Activated T-cell treated with anti-CD3 and anti-CD28 coated beads, Interleukin-2, amount 50 U/mL, for 24 hours (primary cell): ENCODE measurements at regions not wholly inside any gene's neighbourhood (a gene's known extent, or its start where the extent isn't known, plus 50 kb on each side); places are given as distances from the start of the nearest gene placed in this dataset.
"Not testable (repeated sequence)": the region's sequence is repeated elsewhere in the genome, so short reads cannot be mapped to it uniquely, and the experiment has no call there.

Experiments used
- DNase-seq: peaks from one replicate; pipeline ENCODE4 v3.0.0-alpha.2; 2020
- H3K27ac Mint-ChIP-seq: 2 replicates; pipeline ENCODE4 v1.8.0; 2020; ENCODE audit warnings: mild to moderate bottlenecking, mixed read lengths
- H3K27me3 Mint-ChIP-seq: 2 replicates; pipeline ENCODE4 v1.8.0; 2020; ENCODE audit warnings: mixed read lengths
- H3K36me3 Mint-ChIP-seq: 2 replicates; pipeline ENCODE4 v1.8.0; 2020; ENCODE audit warnings: low read depth, mixed read lengths
- H3K4me1 Mint-ChIP-seq: 2 replicates; pipeline ENCODE4 v1.8.0; 2020; ENCODE audit warnings: low read depth, mixed read lengths
- H3K4me3 Mint-ChIP-seq: 2 replicates; pipeline ENCODE4 v1.8.0; 2020; ENCODE audit warnings: mild to moderate bottlenecking, moderate library complexity, mixed read lengths
- H3K9me3 Mint-ChIP-seq: 2 replicates; pipeline ENCODE4 v1.8.0; 2020; ENCODE audit warnings: mixed read lengths

DNA sequence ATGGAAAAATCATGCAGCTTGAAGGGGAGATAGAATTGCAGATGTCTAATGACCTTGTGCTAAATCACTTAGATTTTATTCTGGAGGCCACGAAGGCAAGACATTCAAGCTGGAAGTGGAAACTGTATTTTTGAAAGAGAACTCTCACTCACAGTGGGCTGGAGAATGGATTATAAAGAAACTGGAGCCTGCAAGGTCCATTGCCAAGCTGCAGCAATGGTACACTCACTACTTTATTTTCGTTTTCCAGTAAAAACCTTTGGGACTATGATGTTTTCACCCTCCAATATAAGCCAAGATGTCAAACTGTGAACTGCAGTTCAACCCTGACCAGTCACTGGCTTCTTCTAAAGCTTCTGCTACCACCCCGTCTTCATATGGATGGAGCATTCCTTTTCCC is 62.0 kb downstream of the SKIDA1 start:
- no peak for DNase-seq
- H3K4me1 Mint-ChIP-seq: no peaks in the 10 kb centered on the region
- H3K9me3 Mint-ChIP-seq: no peaks in the 10 kb centered on the region
- no peaks in the 10 kb centered on the region for H3K36me3 Mint-ChIP-seq
- no peak overlapping the region for H3K4me3 Mint-ChIP-seq
- H3K27ac Mint-ChIP-seq: no peak overlapping the region
- peaks cover 6% of the 10 kb centered on the region for H3K27me3 Mint-ChIP-seq

DNA sequence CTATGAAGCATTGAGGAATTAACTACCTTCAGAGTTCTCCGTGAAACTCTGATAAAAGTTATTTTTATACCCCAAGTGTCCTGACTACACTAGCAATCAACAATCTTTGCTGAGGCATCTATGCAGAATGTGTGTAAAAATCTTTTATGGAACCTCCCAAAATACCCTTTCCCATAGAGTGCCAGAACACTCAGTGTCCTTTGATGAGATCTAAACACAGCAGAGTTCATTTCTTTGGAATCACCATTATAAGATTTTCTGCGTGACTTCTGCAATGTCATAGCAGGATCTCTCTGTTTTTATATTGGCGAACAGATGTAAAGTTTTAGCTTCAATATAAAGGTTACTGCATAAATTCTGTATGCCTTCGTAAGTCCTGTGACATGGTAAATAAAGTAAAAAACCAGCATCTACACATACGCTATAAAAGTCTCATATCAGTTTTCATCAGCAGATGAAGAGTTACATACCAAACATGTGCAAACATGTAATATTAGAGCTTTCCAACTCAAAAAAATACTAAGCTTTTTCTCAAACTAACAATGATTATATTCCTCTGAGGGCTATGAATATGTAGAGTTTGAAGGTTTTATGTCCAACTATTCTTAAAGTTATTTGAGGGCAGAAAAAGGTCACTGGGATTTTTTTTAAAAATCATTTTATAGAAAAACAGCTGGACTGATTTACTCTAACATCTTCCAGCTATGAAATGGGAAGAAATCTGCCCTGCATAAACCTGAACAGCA is 67.2 kb downstream of the SKIDA1 start:
- Mint-ChIP-seq H3K36me3 (no peaks in the 10 kb centered on the region), H3K27me3 (peaks cover 16% of the 10 kb centered on the region), H3K4me1 (no peaks in the 10 kb centered on the region), H3K9me3 (no peaks in the 10 kb centered on the region), H3K27ac (no peak overlapping the region), H3K4me3 (no peak overlapping the region)
- DNase-seq: no peak

DNA sequence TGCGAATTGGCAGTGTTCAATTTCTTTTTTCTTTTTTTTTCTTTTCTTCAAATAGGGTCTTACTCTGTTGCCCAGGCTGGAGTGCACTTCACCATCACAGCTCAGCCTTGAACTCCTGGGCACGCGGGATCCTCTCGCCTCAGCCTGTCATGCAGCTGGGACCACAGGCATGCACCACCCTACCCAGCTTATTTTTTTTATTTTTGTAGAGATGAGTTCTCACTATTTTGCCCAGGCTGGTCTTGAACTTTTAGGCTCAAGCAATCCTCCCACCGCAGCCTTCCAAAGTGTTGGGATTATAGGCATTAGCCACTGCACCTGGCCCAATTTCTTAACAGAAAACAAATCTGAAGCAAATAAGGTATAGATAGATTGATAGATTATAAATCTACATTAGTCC is 69.3 kb downstream of the SKIDA1 start:
- Mint-ChIP-seq H3K4me3 (no peak overlapping the region), H3K4me1 (no peaks in the 10 kb centered on the region), H3K27ac (no peak overlapping the region), H3K36me3 (no peaks in the 10 kb centered on the region), H3K9me3 (no peaks in the 10 kb centered on the region), H3K27me3 (peaks cover 16% of the 10 kb centered on the region)
- DNase-seq: no peak

DNA sequence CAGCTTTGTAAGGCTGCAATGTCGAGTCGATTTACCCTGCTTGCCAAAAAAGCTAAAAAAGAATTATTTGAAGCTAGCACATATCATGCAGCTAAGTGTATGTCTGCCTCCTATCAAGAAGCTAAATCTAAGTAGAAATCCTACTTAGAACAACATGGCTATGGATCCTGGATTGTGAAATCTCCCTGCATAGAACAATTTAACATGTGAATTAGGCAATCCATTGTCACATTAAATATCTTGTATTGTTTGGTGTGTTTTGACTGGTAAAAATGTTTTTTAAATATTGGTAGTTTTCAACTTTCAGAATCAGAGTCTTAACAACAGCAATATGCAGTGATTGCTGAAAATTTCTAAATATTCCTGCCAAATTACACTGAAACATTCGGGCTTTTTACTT is 73.3 kb downstream of the SKIDA1 start:
- Mint-ChIP-seq H3K4me3 (no peak overlapping the region), H3K4me1 (no peaks in the 10 kb centered on the region), H3K36me3 (no peaks in the 10 kb centered on the region), H3K27ac (no peak overlapping the region), H3K27me3 (peaks cover 19% of the 10 kb centered on the region), H3K9me3 (no peaks in the 10 kb centered on the region)
- no peak for DNase-seq

DNA sequence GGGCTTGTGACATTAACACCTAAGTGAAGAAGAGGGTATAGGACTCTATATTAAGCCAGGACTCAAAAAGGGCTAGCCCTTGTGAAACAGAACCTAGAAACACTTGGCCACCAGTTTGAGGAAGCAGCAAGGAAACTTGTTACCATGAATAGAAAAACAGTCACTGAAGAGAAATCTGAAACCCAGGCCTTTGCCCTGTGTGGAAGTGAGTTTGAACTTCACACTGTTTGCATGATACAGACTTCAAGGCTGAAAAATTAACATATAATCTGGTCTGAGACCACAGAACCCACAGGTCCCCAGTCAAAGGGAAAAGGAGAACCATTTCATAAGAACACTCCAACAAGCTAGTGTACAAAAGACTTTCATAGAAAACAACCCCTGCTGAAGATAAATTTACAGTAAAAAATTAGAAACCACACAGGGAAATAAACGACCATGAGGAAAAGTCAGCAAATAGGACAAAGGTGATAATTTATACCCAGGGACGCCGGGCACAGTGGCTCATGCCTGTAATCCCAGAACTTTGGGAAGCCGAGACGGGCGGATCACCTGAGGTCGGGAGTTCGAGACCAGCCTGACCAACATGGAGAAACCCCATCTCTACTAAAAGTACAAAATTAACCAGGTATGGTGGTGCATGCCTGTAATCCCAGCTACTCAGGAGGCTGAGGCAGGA is 76.1 kb downstream of the SKIDA1 start:
- Mint-ChIP-seq H3K27me3 (peaks cover 14% of the 10 kb centered on the region), H3K27ac (no peak overlapping the region), H3K4me3 (no peak overlapping the region), H3K36me3 (no peaks in the 10 kb centered on the region), H3K9me3 (no peaks in the 10 kb centered on the region), H3K4me1 (no peaks in the 10 kb centered on the region)
- no peak for DNase-seq

DNA sequence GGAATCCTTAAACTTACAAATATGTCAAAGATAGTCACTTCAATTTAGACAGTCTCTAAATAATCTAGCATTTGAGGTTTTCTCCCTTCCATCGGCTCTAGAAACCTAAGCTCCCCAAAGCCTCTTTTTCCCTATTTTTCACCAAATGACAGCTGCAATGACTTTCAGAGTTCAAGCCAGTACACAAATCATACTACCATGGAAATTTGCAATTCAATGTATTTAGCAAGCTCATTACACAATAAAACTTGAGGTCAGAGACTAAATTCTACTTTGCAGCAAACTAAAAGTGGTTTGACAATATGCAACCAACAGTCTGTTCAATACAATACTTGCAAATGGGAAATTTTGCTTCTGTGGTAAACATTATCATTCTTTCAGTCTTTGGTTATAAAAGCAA is 80.3 kb downstream of the SKIDA1 start:
- no peak overlapping the region for H3K4me3 Mint-ChIP-seq
- no peak overlapping the region for H3K27ac Mint-ChIP-seq
- DNase-seq: no peak
- H3K9me3 Mint-ChIP-seq: no peaks in the 10 kb centered on the region
- H3K27me3 Mint-ChIP-seq: peaks cover 2% of the 10 kb centered on the region
- H3K36me3 Mint-ChIP-seq: no peaks in the 10 kb centered on the region
- no peaks in the 10 kb centered on the region for H3K4me1 Mint-ChIP-seq

DNA sequence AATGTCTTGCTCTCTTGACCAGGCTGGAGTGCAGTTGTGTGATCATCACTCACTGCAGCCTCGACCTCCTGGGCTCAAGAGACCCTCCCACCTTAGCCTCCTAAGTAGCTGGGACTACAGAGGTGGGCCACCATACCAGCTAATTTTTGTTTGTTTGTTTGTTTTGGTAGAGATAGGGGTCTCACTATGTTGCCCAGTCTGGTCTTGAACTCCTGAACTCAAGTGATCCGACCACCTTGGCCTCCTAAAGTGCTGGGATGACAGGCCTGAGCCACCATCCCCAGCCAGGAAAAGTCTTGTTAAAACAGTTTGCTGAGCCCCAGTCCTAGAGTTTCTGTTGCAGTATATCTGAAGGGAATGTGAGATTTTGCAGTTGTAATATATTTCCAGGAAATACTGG is 83.9 kb downstream of the SKIDA1 start:
- Mint-ChIP-seq H3K9me3 (no peaks in the 10 kb centered on the region), H3K27ac (no peak overlapping the region), H3K4me3 (no peak overlapping the region), H3K36me3 (no peaks in the 10 kb centered on the region), H3K27me3 (no peaks in the 10 kb centered on the region), H3K4me1 (no peaks in the 10 kb centered on the region)
- DNase-seq: no peak

DNA sequence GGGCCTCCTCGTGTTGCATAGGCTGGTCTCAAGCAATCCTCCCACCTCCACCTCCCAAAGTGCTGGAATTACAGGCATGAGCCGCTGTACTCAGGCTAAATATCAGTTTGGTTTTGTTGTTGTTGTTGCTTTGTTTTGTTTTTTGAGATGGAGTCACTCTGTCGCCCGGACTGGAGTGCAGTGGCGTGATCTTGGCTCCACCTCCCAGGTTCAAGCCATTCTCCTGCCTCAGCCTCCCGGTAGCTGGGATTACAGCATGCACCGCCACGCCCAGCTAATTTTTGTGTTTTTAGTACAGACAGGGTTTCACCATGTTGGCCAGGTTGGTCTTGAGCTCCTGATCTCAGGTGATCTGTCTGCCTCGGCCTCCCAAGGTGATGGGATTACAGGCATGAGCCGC is 86.6 kb downstream of the SKIDA1 start:
- not testable (repeated sequence) for H3K27me3 Mint-ChIP-seq, H3K27ac Mint-ChIP-seq, H3K36me3 Mint-ChIP-seq, DNase-seq, H3K4me1 Mint-ChIP-seq, H3K4me3 Mint-ChIP-seq, H3K9me3 Mint-ChIP-seq

DNA sequence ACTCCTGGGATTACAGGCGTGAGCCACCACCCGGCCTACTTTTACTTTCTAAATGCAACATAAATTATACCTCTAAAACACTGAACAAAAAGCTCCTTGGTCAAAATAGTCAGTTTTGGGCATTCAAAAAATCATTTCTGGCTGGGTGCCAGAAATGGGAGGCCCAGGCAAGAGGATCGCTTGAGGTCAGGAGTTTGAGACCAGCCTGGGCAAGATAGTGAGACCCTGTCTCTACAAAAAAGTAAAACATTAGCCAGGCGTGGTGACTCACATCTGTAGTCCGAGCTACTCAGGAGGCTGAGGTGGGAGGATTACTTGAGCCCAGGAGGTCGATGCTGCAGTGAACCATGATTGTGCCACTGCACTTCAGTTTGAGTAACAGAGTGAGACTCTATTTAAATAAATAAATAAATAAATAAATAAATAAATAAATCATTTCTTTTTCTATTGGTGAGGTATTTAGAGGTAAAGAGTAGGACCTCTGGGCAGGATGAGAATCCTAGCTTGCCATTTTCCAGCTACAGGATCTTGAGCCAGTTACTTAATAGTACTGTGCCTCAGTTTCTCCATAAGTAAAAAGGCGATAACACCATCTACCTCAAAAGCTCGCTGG is 87.6 kb downstream of the SKIDA1 start:
- Mint-ChIP-seq H3K9me3 (no peaks in the 10 kb centered on the region), H3K27me3 (no peaks in the 10 kb centered on the region), H3K4me3 (no peak overlapping the region), H3K36me3 (no peaks in the 10 kb centered on the region), H3K27ac (no peak overlapping the region), H3K4me1 (no peaks in the 10 kb centered on the region)
- no peak for DNase-seq

DNA sequence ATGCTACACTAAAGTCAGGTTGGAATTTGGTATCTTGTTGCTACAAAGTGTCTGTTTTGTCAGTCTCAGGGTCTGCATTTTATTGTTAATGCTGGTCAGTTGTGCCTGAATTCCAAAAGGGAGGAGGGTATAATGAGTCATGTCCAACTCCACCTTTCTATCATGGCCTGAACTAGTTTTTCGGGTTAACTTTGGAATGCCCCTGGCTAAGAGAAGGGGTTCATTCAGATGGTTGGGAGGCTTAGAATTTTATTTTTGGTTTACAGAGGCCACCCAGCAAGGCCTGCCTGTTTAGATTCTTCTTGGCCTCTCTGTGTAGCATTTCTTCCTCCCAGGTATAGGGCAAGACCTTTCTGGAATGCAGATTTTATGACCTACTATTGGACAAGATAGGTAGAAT is 93.2 kb downstream of the SKIDA1 start:
- H3K27ac Mint-ChIP-seq: no peak overlapping the region
- H3K36me3 Mint-ChIP-seq: no peaks in the 10 kb centered on the region
- H3K4me1 Mint-ChIP-seq: no peaks in the 10 kb centered on the region
- no peak overlapping the region for H3K4me3 Mint-ChIP-seq
- H3K27me3 Mint-ChIP-seq: no peaks in the 10 kb centered on the region
- H3K9me3 Mint-ChIP-seq: no peaks in the 10 kb centered on the region
- no peak for DNase-seq

DNA sequence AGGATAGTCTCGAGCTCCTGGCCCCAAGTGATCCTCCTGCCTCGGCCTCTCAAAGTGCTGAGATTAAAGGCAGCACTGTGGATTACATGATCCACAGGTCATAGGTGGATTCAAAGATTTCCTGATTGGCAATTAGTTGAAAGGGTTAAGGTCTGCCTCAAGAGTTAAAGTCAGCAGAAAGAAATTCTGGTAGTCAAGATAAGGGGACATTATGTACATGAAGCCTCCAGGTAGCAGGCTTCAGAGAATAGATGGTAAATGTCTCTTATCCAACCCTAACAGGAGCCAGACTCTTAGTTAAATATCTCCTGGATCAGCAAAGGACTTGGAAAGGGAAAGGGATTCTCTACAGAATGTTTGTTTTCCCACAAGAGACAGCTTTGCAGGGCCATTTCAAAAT is 93.7 kb downstream of the SKIDA1 start:
- no peak for DNase-seq
- Mint-ChIP-seq H3K4me1 (no peaks in the 10 kb centered on the region), H3K4me3 (no peak overlapping the region), H3K36me3 (no peaks in the 10 kb centered on the region), H3K27me3 (no peaks in the 10 kb centered on the region), H3K9me3 (no peaks in the 10 kb centered on the region), H3K27ac (no peak overlapping the region)

DNA sequence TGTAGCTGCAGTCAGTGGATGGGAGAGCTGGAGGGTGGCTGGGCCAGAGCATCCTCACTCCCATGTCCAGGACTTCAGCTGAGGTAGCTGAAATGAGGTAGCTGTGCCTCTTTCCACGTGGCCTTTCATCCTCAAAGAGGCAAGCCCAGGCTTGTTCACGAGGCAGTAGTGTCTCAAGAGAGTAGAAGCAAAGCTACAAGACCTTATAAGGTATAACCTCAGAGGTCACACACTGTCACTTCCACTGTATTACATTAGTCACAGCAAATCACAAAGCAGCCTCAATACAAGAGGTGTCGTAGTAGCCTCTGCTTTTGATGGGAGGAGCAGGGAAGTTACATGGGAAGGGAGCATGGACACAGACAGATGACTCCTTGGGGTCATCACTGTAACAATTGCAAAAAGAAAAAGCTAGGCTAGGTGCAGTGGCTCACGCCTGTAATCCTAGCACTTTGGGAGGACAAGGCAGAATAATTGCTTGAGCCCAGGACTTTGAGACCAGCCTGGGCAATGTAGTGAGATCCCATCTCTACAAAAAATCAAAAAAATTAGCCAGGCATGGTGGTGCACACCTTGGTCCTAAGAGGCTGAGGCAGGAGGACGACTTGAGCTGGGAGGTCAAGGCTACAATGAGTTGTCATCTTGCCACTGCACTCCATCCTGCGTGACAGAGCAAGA is 97.5 kb downstream of the SKIDA1 start:
- Mint-ChIP-seq H3K4me3 (no peak overlapping the region), H3K36me3 (no peaks in the 10 kb centered on the region), H3K4me1 (no peaks in the 10 kb centered on the region), H3K27ac (no peak overlapping the region), H3K27me3 (no peaks in the 10 kb centered on the region), H3K9me3 (no peaks in the 10 kb centered on the region)
- no peak for DNase-seq

DNA sequence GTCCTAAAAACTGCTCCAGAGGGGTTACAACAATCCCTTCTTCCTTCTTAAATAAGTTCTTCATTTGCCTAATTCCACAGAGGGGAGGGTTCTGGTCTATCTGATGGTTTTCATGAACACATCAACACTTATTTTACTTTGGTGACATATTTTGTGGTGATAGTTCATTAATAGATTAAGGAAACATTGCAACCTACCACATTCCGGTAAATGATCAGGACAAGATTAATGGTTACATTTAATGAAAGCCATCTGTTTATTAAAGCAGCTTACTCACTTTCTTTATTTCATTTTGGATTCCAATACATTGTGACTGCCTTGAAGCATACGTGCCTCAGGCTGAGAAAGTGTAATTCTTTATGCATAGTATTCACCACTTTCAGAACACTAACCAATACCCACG is 101.0 kb downstream of the SKIDA1 start:
- H3K4me3 Mint-ChIP-seq: no peak overlapping the region
- H3K4me1 Mint-ChIP-seq: no peaks in the 10 kb centered on the region
- H3K36me3 Mint-ChIP-seq: no peaks in the 10 kb centered on the region
- no peak for DNase-seq
- no peaks in the 10 kb centered on the region for H3K9me3 Mint-ChIP-seq
- H3K27ac Mint-ChIP-seq: no peak overlapping the region
- H3K27me3 Mint-ChIP-seq: no peaks in the 10 kb centered on the region

DNA sequence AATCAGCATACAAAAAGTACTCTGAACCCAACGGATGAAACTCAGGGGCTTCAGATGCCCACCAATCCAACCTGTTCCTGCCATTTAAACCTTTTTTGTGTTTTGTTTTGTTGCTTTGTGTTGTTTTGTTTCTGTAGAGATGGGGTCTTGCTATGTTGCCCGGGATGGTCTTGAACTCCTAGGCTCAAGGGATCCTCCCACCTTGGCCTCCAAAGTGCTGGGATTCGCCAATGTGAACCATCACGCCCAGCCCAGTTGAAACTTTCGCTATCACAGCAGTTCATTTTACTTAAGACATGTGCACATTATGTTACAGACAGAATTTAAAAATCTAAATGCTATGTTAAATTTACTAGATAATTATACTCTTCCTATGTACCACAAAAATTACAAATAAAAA is 101.6 kb downstream of the SKIDA1 start:
- no peak for DNase-seq
- Mint-ChIP-seq H3K4me3 (no peak overlapping the region), H3K27ac (no peak overlapping the region), H3K4me1 (no peaks in the 10 kb centered on the region), H3K9me3 (no peaks in the 10 kb centered on the region), H3K27me3 (no peaks in the 10 kb centered on the region), H3K36me3 (no peaks in the 10 kb centered on the region)

DNA sequence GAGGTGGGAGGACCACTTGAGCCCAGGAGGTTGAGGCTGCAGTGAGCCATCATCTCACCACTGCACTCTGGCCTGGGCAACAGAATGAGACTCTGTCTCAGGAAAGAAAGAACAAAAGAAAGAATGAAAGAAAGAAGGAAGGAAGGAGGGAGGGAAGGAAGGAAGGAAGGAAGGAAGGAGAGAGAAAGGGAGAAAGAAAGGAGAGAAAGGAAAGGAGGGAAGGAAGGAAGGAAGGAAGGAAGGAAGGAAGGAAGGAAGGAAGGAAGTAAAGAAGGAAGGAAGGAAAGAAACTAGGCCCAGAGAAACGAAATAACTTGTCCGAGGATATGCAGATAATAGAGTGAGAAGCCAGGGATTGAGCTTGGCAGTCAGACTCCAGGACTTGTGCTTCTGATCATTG is 102.1 kb downstream of the SKIDA1 start:
- no peak overlapping the region for H3K27ac Mint-ChIP-seq

More for the DNA sequence above, 102.1 kb downstream of the SKIDA1 start:
- no peaks in the 10 kb centered on the region for H3K9me3 Mint-ChIP-seq
- H3K36me3 Mint-ChIP-seq: no peaks in the 10 kb centered on the region
- no peaks in the 10 kb centered on the region for H3K27me3 Mint-ChIP-seq
- DNase-seq: no peak
- H3K4me3 Mint-ChIP-seq: no peak overlapping the region
- no peaks in the 10 kb centered on the region for H3K4me1 Mint-ChIP-seq
